Prostate gland (tissue), 2 donors: ENCODE measurements at regions not wholly inside any gene's neighbourhood (a gene's known extent, or its start where the extent isn't known, plus 50 kb on each side); places are given as distances from the start of the nearest gene placed in this dataset.

ENCODE experiments used
- DNase-seq: peaks from one replicate; pipeline ENCODE4 v3.0.0-alpha.2; 2019; ENCODE audit warnings: low spot score
- H3K27ac ChIP-seq, 2 donors: fragments of 200-600 bp; sonication (generic); 2 replicates each; pipeline ENCODE4 v1.5.1; 2017 to 2019
- H3K27me3 ChIP-seq: fragments of 200-600 bp; sonication (generic); replicated peaks from 2 replicates; pipeline ENCODE4 v1.5.1; 2019; ENCODE audit not compliant: insufficient read depth
- H3K36me3 ChIP-seq, 2 donors: fragments of 200-600 bp; sonication (generic); 1 replicate in 1 of 2; 2 replicates in 1 of 2; pipeline versions ENCODE4 v1.5.1 to v1.8.1; 2017 to 2019
- H3K4me1 ChIP-seq: fragments of 200-600 bp; sonication (generic); replicated peaks from 2 replicates; pipeline ENCODE4 v1.5.1; 2019
- H3K4me3 ChIP-seq, 2 donors: fragments of 200-600 bp; sonication (generic); 2 replicates each; pipeline ENCODE4 v1.5.1; 2017 to 2019
- H3K9me3 ChIP-seq: fragments of 200-600 bp; sonication (generic); 2 replicates; pipeline ENCODE4 v1.5.1; 2017
- POLR2A ChIP-seq: fragments of 450-650 bp; IDR thresholded peaks from one replicate; pipeline ENCODE4 v1.6.1; 2016; ENCODE audit warnings: antibody characterized with exemption, mild to moderate bottlenecking
- POLR2AphosphoS5 ChIP-seq: sonication (generic); formaldehyde crosslinking; IDR thresholded peaks from one replicate; pipeline ENCODE4 v1.6.1; 2017; ENCODE audit warnings: antibody characterized with exemption
- WGBS: methylation state at CpG from one replicate; pipeline ENCODE4 v1.1.5; 2018; 5-methylcytosine and 5-hydroxymethylcytosine counted together
- intact Hi-C: fragments of 100-400 bp; cut with DNase I; formaldehyde crosslinking; loops from one replicate; pipeline ENCODE4 v1.14.2; 2022
- TF ChIP-seq, protein P1 (sequence below), 4 experiments: fragments of 200-600 bp in 2 of 4; fragments of 450-650 bp in 2 of 4; sonication (generic) in 2 of 4; IDR thresholded peaks; 1 replicate in 3 of 4; 2 replicates in 1 of 4; pipeline ENCODE4 v1.5.1; 2016 to 2019; ENCODE audit warnings: antibody characterized with exemption in 4 of 4, mild to moderate bottlenecking in 2 of 4, moderate library complexity in 2 of 4

DNA sequence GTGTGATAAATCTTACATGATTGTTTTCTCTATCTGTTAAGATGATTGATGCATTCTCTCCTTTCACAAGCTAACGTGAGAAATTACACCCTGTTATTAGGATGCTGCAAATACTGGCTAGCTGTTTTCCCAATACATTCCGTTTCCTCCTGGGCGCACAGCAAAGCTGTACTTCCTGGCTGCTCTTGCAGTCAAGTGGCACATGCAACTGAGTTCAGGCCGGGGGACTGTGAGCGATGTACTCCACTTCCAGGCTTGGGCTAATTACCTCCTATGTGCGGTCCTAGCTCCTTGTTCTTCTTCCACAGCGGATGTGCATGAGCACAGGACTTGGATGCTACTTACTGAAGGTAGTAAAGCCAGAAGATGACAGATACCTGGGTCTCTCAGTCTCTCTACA, 234.9 kb upstream of the SESN3 start:
- H3K9me3 ChIP-seq, result no peaks in the 10 kb centered on the region
- 94% methylated on average over 7 of the region's 7 CpGs for WGBS
- TF ChIP-seq, protein P1, sequence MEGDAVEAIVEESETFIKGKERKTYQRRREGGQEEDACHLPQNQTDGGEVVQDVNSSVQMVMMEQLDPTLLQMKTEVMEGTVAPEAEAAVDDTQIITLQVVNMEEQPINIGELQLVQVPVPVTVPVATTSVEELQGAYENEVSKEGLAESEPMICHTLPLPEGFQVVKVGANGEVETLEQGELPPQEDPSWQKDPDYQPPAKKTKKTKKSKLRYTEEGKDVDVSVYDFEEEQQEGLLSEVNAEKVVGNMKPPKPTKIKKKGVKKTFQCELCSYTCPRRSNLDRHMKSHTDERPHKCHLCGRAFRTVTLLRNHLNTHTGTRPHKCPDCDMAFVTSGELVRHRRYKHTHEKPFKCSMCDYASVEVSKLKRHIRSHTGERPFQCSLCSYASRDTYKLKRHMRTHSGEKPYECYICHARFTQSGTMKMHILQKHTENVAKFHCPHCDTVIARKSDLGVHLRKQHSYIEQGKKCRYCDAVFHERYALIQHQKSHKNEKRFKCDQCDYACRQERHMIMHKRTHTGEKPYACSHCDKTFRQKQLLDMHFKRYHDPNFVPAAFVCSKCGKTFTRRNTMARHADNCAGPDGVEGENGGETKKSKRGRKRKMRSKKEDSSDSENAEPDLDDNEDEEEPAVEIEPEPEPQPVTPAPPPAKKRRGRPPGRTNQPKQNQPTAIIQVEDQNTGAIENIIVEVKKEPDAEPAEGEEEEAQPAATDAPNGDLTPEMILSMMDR (IDR thresholded peaks at IDR 0.05), result no peak
- TF ChIP-seq POLR2A, result no peak
- TF ChIP-seq POLR2AphosphoS5, result no peak
- no peak overlapping the region for H3K27ac ChIP-seq
- no peak for DNase-seq
- H3K27me3 ChIP-seq, result no peaks in the 10 kb centered on the region
- intact Hi-C loops, result no loop called here
- no peaks in the 10 kb centered on the region for H3K4me1 ChIP-seq
- no peak overlapping the region for H3K4me3 ChIP-seq
- H3K36me3 ChIP-seq, result no peaks in the 10 kb centered on the region

- TF ChIP-seq, protein P1 (IDR thresholded peaks at IDR 0.05), result no peak
- no peak for TF ChIP-seq POLR2AphosphoS5
- Histone ChIP-seq H3K9me3 (no peaks in the 10 kb centered on the region), H3K27ac (no peak overlapping the region), H3K36me3 (no peaks in the 10 kb centered on the region), H3K4me3 (no peak overlapping the region), H3K27me3 (no peaks in the 10 kb centered on the region), H3K4me1 (no peaks in the 10 kb centered on the region)
- no peak for DNase-seq
- intact Hi-C loops, result no loop called here
Measured at GRCh38 chr11:95461858-95462257, 230.9 kb upstream of the SESN3 start.

DNA sequence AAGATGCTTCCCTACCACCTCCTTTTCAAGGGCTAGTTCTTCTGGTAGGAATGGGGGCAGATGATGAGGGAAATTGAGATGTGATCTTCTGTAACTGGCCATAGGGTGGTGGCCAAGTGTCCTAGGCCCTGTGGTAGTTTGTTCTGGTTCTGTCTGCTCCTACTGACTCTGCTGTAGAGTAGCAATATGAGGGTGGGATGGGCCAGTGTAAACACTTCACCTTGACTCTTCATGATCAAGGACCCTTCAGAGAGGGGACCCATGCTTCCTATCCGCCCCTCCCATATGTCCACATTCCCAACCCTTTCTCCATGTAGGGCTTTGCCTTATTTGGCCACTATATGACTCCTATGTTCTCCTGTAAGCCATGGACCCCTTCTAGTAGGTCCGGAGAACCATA, 230.3 kb upstream of the SESN3 start:
- intact Hi-C loops, result no loop called here
- 100% methylated on average over 2 of the region's 2 CpGs for WGBS
- Histone ChIP-seq H3K27me3 (no peaks in the 10 kb centered on the region), H3K27ac (no peak overlapping the region), H3K36me3 (no peaks in the 10 kb centered on the region), H3K4me3 (no peak overlapping the region), H3K4me1 (no peaks in the 10 kb centered on the region), H3K9me3 (no peaks in the 10 kb centered on the region)
- no peak for TF ChIP-seq POLR2AphosphoS5
- TF ChIP-seq, protein P1 (IDR thresholded peaks at IDR 0.05), result no peak
- no peak for DNase-seq

GRCh38 chr11:95459291-95460042, 228.5 kb upstream of the SESN3 start:
- Histone ChIP-seq H3K27ac (no peak overlapping the region), H3K4me3 (no peak overlapping the region), H3K36me3 (no peaks in the 10 kb centered on the region), H3K27me3 (no peaks in the 10 kb centered on the region), H3K9me3 (no peaks in the 10 kb centered on the region), H3K4me1 (no peaks in the 10 kb centered on the region)
- TF ChIP-seq POLR2AphosphoS5, result peak; percentile 58
- no peak for TF ChIP-seq POLR2A
- peak; percentile 61 for DNase-seq
- WGBS, result 24% methylated on average over 7 of the region's 7 CpGs
- intact Hi-C loops, result no loop called here

DNA sequence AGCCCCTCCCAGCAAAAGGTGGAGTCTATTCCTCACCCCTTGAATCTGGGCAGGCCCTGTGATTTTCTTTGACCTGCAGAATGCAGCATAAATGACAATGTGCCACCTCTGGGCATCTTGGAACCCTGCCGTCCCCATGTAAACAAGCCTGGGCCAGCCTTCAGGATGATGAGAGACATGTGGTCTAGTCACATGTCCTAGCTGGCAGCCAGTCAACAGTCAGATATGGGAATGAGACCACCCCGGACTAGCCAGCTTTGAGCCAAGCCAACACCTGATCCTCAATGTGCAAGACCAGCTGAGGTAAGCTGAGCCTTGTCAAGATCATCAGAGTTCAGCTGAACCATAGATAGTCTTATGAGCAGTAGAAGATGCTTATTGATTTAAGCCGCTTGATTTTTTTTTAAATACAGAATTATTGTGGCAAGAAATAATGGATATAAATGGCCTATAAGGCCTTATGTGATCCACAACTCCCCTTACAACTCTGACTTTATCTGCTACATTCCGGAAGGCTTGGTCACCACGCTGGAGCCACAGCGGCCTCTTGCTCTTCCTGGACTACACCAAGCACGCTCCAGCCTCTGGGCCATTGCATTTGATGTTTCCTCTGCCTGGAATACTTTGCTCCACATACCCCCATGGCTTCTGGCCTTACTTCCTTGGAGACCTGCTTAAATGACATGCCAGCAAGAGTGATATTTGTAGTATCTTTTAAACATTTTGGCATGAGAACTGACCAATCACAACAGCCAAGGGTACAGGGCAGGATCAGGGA, 225.9 kb upstream of the SESN3 start:
- H3K4me1 ChIP-seq, result no peaks in the 10 kb centered on the region
- TF ChIP-seq POLR2AphosphoS5 (no peak), POLR2A (no peak)
- TF ChIP-seq, protein P1 (IDR thresholded peaks at IDR 0.05), result no peak
- no peak overlapping the region for H3K27ac ChIP-seq
- intact Hi-C loops, result no loop called here
- H3K27me3 ChIP-seq, result no peaks in the 10 kb centered on the region
- 87% methylated on average over 7 of the region's 7 CpGs for WGBS
- H3K36me3 ChIP-seq, result no peaks in the 10 kb centered on the region
- DNase-seq, result no peak
- no peak overlapping the region for H3K4me3 ChIP-seq
- no peaks in the 10 kb centered on the region for H3K9me3 ChIP-seq
